Neutrophil (primary cell): ENCODE measurements at regions not wholly inside any gene's neighbourhood (a gene's known extent, or its start where the extent isn't known, plus 50 kb on each side); places are given as distances from the start of the nearest gene placed in this dataset.

Experiments
- H3K27ac ChIP-seq: fragments of 200-600 bp; sonication (generic); 2 replicates; pipeline ENCODE4 v1.5.1; 2016; ENCODE audit warnings: mild to moderate bottlenecking, moderate library complexity
- H3K27me3 ChIP-seq: fragments of 200-600 bp; sonication (generic); 2 replicates; pipeline ENCODE4 v1.6.0; 2016; ENCODE audit warnings: mild to moderate bottlenecking
- H3K36me3 ChIP-seq: fragments of 200-600 bp; sonication (generic); 2 replicates; pipeline ENCODE4 v1.5.1; 2017
- H3K4me1 ChIP-seq, 2 experiments: fragments of 200-600 bp in 1 of 2; sonication (generic) in 1 of 2; 1 replicate in 1 of 2; 2 replicates in 1 of 2; pipeline versions ENCODE4 v1.5.1 to v1.6.1; 2013 to 2016; ENCODE audit warnings: low read depth in 1 of 2, low read length in 1 of 2, mild to moderate bottlenecking in 1 of 2, moderate library complexity in 1 of 2; ENCODE audit not compliant: control insufficient read depth in 1 of 2, insufficient read depth in 1 of 2
- H3K4me3 ChIP-seq, 2 experiments: fragments of 200-600 bp in 1 of 2; sonication (generic) in 1 of 2; 1 replicate in 1 of 2; 2 replicates in 1 of 2; pipeline ENCODE4 v1.5.1; 2013 to 2016; ENCODE audit warnings: low read depth in 1 of 2, low read length in 1 of 2, mild to moderate bottlenecking in 1 of 2, moderate library complexity in 1 of 2
- H3K9me3 ChIP-seq: fragments of 200-600 bp; sonication (generic); 2 replicates; pipeline ENCODE4 v1.5.1; 2016
- CTCF ChIP-seq: fragments of 200-600 bp; sonication (generic); IDR thresholded peaks from 2 replicates; pipeline ENCODE4 v1.5.1; 2016; ENCODE audit warnings: antibody characterized with exemption

- no peaks in the 10 kb centered on the region for H3K4me1 ChIP-seq
- H3K4me3 ChIP-seq = no peak overlapping the region
- no peak for TF ChIP-seq CTCF
- H3K27ac ChIP-seq = no peak overlapping the region
- no peaks in the 10 kb centered on the region for H3K9me3 ChIP-seq
- H3K36me3 ChIP-seq = no peaks in the 10 kb centered on the region
- no peaks in the 10 kb centered on the region for H3K27me3 ChIP-seq
These were observed 587.0 kb downstream of the NPHP4 start for GRCh38 chr1:5405263-5405662.

DNA sequence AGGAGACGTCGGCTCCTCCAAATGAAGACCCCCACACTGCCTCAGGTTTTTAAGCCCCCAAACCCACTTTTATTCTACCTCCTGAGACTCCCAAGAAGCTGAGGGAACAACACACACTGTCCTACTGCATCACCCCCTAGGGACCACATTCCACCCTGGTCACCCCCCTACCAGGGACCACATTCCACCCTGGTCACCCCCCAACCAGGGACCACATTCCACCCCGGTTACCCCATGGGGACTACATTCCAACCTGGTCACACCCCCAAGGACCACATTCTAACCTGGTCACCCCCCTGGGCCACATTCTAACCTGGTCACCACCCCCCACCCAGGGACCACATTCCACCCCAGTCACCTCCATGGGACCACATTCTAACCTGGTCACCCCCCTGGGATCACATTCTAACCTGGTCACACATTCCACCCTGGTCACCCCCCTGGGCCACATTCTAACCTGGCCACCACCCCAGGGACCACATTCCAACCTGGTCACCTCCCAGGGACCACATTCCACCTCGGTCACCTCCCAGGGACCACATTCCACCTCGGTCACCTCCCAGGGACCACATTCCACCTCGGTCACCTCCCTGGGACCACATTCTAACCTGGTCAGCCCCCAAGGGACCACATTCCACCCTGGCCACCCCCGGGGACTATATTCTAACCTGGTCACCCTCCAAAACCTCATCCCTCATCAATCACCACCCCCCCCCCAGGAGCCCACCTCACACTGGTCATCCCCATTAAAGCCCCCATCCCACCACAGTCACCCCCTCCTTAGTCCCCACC is 587.6 kb downstream of the NPHP4 start:
- TF ChIP-seq CTCF = no peak
- H3K36me3 ChIP-seq = no peaks in the 10 kb centered on the region
- H3K4me1 ChIP-seq = no peaks in the 10 kb centered on the region
- no peak overlapping the region for H3K4me3 ChIP-seq
- H3K9me3 ChIP-seq = no peaks in the 10 kb centered on the region
- H3K27me3 ChIP-seq = no peaks in the 10 kb centered on the region
- H3K27ac ChIP-seq = no peak overlapping the region

GRCh38 chr1:5403935-5404334 is 588.3 kb downstream of the NPHP4 start:
- Histone ChIP-seq H3K4me3 (no peak overlapping the region), H3K4me1 (no peaks in the 10 kb centered on the region), H3K9me3 (no peaks in the 10 kb centered on the region), H3K36me3 (no peaks in the 10 kb centered on the region), H3K27ac (no peak overlapping the region), H3K27me3 (no peaks in the 10 kb centered on the region)
- no peak for TF ChIP-seq CTCF

- H3K36me3 ChIP-seq = no peaks in the 10 kb centered on the region
- no peaks in the 10 kb centered on the region for H3K9me3 ChIP-seq
- H3K4me3 ChIP-seq = no peak overlapping the region
- H3K27me3 ChIP-seq = no peaks in the 10 kb centered on the region
- H3K27ac ChIP-seq = no peak overlapping the region
- no peak for TF ChIP-seq CTCF
- no peaks in the 10 kb centered on the region for H3K4me1 ChIP-seq
These were observed 589.6 kb downstream of the NPHP4 start for GRCh38 chr1:5402618-5403017.

DNA sequence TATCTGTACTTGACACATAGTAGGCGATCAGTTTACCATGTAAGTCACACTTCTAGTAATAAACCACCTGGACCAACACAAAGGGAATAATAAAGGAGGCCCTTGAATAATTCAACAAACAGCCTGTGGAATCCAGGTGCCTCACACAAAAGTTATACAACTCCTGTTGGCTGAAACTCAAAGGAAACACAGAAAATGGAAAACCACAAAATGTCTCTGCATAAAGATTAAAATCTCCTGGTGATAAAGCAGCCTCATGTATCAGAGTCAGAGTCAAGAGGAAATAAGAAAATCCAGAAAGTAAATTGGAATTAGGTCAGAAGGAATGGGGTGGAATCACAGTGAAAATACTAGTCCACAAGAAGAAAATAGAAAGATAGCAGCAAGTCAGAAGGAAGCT is 592.5 kb downstream of the NPHP4 start:
- no peaks in the 10 kb centered on the region for H3K36me3 ChIP-seq
- TF ChIP-seq CTCF = no peak
- H3K27ac ChIP-seq = no peak overlapping the region
- H3K4me3 ChIP-seq = no peak overlapping the region
- no peaks in the 10 kb centered on the region for H3K27me3 ChIP-seq
- H3K4me1 ChIP-seq = no peaks in the 10 kb centered on the region
- H3K9me3 ChIP-seq = no peaks in the 10 kb centered on the region
